SU-DHL-6 (cell line): ENCODE measurements at regions not wholly inside any gene's neighbourhood (a gene's known extent, or its start where the extent isn't known, plus 50 kb on each side); places are given as distances from the start of the nearest gene placed in this dataset.

ENCODE experiments used
- EZH2phosphoT487 ChIP-seq: fragments of 200-600 bp; sonication (generic), shearing (Covaris generic); conservative IDR thresholded peaks from 2 replicates; pipeline ENCODE4 v1.6.1; 2018; ENCODE audit warnings: mild to moderate bottlenecking, antibody characterized with exemption, low read length, moderate library complexity, mixed read lengths
- TF ChIP-seq, protein P1 (sequence below): fragments of 200-600 bp; sonication (generic); IDR thresholded peaks from one replicate; pipeline ENCODE4 v1.5.1; 2017; ENCODE audit warnings: antibody characterized with exemption, mild to moderate bottlenecking, low read length, moderate library complexity; ENCODE audit not compliant: insufficient read depth, poor library complexity, severe bottlenecking

DNA sequence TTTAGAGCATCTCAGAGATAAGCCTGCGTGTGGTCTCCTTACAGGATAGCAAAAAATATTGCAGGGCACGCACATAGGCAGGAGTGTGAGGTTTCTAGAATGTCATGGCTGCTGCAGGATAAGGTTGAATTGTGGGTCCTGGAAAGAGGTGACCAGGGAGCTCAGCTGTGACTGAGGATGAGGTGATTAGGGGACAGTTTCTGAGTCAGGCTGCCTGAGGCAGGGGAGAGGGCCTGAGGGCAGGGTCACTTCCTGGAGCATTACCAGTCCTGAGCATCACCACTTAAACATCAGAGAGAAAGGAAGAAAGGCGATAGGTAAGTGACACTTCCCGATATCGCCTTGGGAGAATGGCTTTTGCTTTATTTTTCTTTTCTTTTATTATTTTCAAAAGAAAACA is 813.8 kb downstream of the TUSC7 start:
- TF ChIP-seq, protein P1, sequence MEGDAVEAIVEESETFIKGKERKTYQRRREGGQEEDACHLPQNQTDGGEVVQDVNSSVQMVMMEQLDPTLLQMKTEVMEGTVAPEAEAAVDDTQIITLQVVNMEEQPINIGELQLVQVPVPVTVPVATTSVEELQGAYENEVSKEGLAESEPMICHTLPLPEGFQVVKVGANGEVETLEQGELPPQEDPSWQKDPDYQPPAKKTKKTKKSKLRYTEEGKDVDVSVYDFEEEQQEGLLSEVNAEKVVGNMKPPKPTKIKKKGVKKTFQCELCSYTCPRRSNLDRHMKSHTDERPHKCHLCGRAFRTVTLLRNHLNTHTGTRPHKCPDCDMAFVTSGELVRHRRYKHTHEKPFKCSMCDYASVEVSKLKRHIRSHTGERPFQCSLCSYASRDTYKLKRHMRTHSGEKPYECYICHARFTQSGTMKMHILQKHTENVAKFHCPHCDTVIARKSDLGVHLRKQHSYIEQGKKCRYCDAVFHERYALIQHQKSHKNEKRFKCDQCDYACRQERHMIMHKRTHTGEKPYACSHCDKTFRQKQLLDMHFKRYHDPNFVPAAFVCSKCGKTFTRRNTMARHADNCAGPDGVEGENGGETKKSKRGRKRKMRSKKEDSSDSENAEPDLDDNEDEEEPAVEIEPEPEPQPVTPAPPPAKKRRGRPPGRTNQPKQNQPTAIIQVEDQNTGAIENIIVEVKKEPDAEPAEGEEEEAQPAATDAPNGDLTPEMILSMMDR, result no peak
- no peak for TF ChIP-seq EZH2phosphoT487
